ENCODE measurements at regions not wholly inside any gene's neighbourhood (a gene's known extent, or its start where the extent isn't known, plus 50 kb on each side); places are given as distances from the start of the nearest gene placed in this dataset.

- Histone ChIP-seq H3K27ac (no peak overlapping the region), H3K4me3 (ENCODE audit: low read depth in 1 of 2, low read length in 1 of 2) (no peak overlapping the region), H3K4me1 (ENCODE audit: control insufficient read depth in 1 of 2, insufficient read depth in 1 of 2, low read depth in 1 of 2, low read length in 1 of 2) (no peaks in the 10 kb centered on the region), H3K27me3 (peaks cover 13% of the 10 kb centered on the region), H3K9me3 (no peaks in the 10 kb centered on the region), H3K36me3 (no peaks in the 10 kb centered on the region)
- TF ChIP-seq CTCF (IDR thresholded peaks at IDR 0.05): no peak
Measured at GRCh38 chr15:88739541-88739940, 63.7 kb upstream of the ACAN start.

- Histone ChIP-seq H3K27me3 (peaks cover 16% of the 10 kb centered on the region), H3K4me3 (ENCODE audit: low read depth in 1 of 2, low read length in 1 of 2) (no peak overlapping the region), H3K36me3 (no peaks in the 10 kb centered on the region), H3K9me3 (no peaks in the 10 kb centered on the region), H3K27ac (no peak overlapping the region), H3K4me1 (ENCODE audit: control insufficient read depth in 1 of 2, insufficient read depth in 1 of 2, low read depth in 1 of 2, low read length in 1 of 2) (no peaks in the 10 kb centered on the region)
- no peak for TF ChIP-seq CTCF (IDR thresholded peaks at IDR 0.05)
Measured at GRCh38 chr15:88740356-88740755, 62.9 kb upstream of the ACAN start.

GRCh38 chr15:88741046-88741445, 62.2 kb upstream of the ACAN start:
- Histone ChIP-seq H3K27me3 (peaks cover 17% of the 10 kb centered on the region), H3K9me3 (no peaks in the 10 kb centered on the region), H3K27ac (no peak overlapping the region), H3K4me3 (ENCODE audit: low read depth in 1 of 2, low read length in 1 of 2) (no peak overlapping the region), H3K4me1 (ENCODE audit: control insufficient read depth in 1 of 2, insufficient read depth in 1 of 2, low read depth in 1 of 2, low read length in 1 of 2) (no peaks in the 10 kb centered on the region), H3K36me3 (no peaks in the 10 kb centered on the region)
- TF ChIP-seq CTCF (IDR thresholded peaks at IDR 0.05): no peak

GRCh38 chr15:88741671-88742070, 61.6 kb upstream of the ACAN start:
- H3K4me1 ChIP-seq (ENCODE audit: control insufficient read depth in 1 of 2, insufficient read depth in 1 of 2, low read depth in 1 of 2, low read length in 1 of 2): no peaks in the 10 kb centered on the region

GRCh38 chr15:88742161-88742560, 61.1 kb upstream of the ACAN start:
- Histone ChIP-seq H3K4me3 (ENCODE audit: low read depth in 1 of 2, low read length in 1 of 2) (no peak overlapping the region), H3K9me3 (no peaks in the 10 kb centered on the region), H3K27ac (no peak overlapping the region), H3K27me3 (peaks cover 22% of the 10 kb centered on the region), H3K4me1 (ENCODE audit: control insufficient read depth in 1 of 2, insufficient read depth in 1 of 2, low read depth in 1 of 2, low read length in 1 of 2) (no peaks in the 10 kb centered on the region), H3K36me3 (no peaks in the 10 kb centered on the region)
- no peak for TF ChIP-seq CTCF (IDR thresholded peaks at IDR 0.05)

More at GRCh38 chr15:88741671-88742070, 61.6 kb upstream of the ACAN start:
- Histone ChIP-seq H3K36me3 (no peaks in the 10 kb centered on the region), H3K4me3 (ENCODE audit: low read depth in 1 of 2, low read length in 1 of 2) (no peak overlapping the region), H3K9me3 (no peaks in the 10 kb centered on the region), H3K27ac (no peak overlapping the region), H3K27me3 (peaks cover 17% of the 10 kb centered on the region)
- TF ChIP-seq CTCF (IDR thresholded peaks at IDR 0.05): no peak

GRCh38 chr15:88744548-88745020, 58.7 kb upstream of the ACAN start:
- Histone ChIP-seq H3K9me3 (no peaks in the 10 kb centered on the region), H3K4me3 (ENCODE audit: low read depth in 1 of 2, low read length in 1 of 2) (no peak overlapping the region), H3K27ac (no peak overlapping the region), H3K27me3 (peaks cover 29% of the 10 kb centered on the region), H3K36me3 (no peaks in the 10 kb centered on the region), H3K4me1 (ENCODE audit: control insufficient read depth in 1 of 2, insufficient read depth in 1 of 2, low read depth in 1 of 2, low read length in 1 of 2) (no peaks in the 10 kb centered on the region)
- TF ChIP-seq CTCF (IDR thresholded peaks at IDR 0.05): no peak

All from neutrophil (primary cell).